GM18867 (cell line): ENCODE measurements at regions not wholly inside any gene's neighbourhood (a gene's known extent, or its start where the extent isn't known, plus 50 kb on each side); places are given as distances from the start of the nearest gene placed in this dataset.
"Not testable (repeated sequence)": the region's sequence is repeated elsewhere in the genome, so short reads cannot be mapped to it uniquely, and the experiment has no call there.

ENCODE experiments used
- ATAC-seq: cut with Tn5 transposase; IDR thresholded peaks from one replicate; pipeline ENCODE4 v1.9.1; 2021; ENCODE audit warnings: mild to moderate bottlenecking, moderate library complexity; ENCODE audit not compliant: unreplicated experiment

DNA sequence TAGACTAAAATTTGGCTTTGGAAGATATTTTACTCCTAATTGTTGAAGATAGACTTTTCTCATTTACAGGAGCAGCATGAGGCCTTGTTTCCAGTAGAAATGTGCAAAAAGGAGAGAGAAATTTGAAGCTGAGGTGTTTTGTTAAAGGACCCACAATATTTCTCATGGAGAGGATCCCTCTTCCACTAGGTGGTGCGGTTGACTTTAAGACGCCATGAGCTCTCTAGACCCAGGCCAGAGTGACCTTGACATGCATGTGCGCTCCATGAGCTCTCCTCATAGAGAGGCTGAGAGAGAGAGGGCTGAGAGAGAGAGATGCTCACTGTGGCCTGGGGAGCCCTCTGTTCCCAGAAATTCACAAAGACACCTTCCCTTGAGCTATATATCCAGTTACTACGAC, 861.2 kb upstream of the EYS start:
- no peak for ATAC-seq

DNA sequence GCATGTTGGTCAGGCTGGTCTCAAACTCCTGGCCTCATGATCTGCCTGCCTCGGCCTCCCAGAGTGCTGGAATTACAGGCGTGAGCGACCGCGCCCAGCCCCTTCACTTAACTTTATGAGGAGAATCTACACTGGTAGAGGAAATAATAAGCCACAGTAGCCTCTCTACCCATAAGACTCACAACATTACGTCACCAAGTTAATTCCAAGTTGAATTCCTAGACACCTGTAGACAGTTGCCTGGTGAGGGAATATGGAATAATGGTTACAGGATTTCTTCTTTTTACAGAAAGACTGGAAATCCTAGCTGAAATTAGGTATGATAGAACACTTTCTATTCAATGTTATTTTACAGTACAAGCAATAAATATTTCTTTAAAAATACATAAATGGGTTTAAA, 854.5 kb upstream of the EYS start:
- no peak for ATAC-seq

DNA sequence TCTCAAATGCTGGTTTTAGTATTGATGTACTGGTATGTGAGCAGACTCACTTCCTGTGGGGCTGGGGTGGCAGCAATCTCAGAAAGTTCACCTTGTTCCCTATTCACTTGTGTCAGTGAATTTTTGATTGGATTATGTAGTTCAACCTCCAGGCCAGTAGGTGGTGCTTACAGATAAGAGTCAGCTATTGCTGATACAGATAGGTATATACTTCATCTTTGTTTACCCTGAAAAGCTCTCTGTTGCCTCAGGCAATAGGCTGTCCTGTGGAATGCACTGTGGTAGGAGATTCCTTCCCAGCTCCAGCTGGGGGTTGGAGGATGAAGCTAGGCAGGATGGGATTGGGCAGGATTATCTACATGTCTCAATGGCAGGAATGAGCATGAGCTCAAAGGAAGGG, 851.2 kb upstream of the EYS start:
- ATAC-seq = no peak

DNA sequence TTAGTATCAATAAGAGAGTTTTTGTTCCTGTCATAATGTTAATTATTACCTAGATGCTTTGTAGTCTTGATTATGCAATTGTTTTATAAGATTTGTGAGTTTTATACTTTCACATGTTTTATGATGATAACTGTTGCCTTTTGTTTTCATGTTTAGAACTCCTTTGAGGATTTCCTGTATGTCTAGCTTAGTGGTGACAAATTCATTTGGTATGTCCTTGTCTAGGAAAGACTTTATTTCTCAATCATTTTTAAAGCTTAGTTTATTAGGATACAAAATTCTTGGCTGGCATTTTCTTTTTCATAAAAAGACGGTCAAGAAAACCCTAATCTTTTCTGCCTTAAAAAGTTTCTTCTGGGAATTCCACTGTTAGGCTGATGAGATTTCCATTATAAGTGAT, 849.9 kb upstream of the EYS start:
- no peak for ATAC-seq

DNA sequence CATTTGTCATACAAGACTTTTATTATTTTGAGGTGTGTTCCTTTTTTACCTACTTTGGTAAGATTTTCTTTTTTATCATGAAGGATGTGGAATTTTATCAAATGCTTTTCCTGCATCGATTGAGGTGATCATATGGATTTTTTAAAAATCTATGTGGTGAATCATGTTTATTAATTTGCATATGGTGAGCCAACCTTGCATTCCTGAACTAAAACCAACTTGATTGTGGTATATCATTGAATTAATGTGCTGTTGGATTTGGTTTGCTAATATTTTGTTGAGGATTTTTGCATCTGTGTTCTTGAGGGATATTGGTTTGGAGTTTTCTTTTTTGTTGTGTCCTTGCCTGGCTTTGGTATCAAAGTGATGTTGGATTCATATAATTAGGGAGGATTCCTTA, 848.1 kb upstream of the EYS start:
- ATAC-seq = no peak

DNA sequence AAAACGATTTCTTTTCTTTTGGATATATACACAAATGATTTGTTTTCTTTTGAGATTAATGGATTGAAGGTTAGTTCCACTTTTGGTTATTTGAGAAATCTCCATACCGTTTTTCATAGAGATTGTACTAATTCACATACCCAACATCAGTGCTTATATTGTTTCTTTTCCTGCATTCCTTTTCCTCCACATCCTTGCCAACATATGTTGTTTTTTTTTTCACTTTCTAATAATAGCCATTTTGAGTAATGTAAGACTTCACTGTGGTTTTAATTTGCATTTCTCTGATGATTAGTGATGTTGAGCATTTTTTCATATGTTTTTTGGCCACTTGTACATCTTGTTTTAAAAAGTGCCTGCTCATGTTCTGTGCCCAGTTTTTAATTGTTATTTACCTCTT, 846.4 kb upstream of the EYS start:
- no peak for ATAC-seq

DNA sequence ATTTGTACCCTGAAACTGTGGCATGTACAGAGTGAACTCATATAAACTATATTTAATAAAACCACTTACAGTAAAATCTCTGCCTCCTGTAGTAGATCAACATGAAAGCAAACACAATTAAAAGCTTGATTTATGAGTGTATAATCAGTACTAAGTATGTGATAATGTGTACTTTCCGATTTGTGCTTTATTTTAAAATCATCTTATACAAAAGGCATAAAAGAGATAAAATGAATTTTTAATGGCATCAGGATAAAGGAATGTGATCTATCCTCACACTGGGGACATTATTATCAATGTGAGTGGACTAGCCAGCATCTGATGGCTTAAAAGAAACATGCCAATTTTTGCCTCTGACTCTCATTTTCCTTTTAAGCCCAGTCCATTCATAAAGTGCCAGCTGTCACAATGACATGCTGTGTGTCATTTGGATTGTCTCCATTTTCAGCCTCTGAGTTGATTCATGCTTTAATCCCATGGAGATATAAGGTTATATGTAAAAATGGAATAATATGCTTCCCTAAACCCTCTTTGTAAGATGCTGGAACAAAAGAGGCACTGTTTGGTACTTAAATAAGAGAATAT, 831.6 kb upstream of the EYS start:
- ATAC-seq = no peak

DNA sequence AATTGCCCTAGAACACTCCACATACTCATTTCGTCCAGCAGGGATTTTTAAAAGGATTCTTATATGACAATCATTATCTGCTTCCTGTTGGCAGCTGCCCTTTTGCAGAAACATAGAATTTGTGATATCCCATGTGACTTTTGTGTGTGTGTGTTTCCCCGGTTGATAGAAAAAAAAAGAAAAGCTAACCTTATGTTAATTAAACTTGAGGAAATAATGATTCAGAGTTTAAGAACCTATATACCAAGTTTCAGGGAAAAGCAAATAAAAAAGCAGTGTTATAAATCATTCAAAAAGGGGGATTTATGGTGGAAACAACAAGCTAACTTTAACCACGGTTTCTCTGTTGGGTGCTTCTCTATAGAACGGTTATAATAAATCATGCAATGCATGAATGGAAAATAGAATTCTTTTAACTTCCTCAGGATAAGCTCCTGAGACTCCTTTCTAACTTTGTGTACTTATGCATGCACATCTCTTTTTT, 826.9 kb upstream of the EYS start:
- no peak for ATAC-seq

DNA sequence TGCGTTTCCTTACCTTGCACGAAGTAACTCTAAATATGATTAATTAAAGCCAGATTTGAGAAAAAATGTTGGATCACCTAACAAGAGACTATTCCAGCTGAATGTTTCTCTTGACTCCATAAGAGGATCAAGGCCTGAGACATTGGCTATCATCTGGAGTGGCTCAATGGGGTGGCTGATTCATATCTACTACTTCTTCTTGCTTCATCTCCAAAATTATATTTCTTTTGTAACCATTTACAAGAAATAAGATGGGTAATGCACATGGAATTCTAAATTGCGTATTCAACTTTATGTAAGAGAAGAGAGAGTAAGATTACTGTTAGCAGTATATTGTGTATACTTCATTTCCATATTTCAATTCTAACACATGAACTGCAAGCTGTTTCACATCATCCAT, 819.0 kb upstream of the EYS start:
- no peak for ATAC-seq

DNA sequence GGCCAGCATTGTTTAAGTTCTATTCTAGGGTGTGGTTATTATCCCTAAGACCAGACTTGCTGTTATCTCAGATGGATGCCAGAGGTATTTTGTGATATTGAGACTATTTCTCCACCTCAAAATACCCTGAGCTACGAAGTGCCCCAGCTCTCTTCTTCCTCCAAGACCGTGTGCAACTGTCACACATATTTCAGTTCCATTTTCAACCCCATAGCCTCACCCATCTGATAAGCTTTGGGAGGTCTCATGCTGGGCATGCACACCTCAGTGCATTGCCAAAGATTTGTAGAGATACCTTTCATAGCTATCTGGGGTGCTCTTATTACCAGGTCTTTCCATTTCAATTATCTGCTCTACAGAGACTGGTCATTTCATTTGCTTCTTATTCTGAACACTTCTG, 815.8 kb upstream of the EYS start:
- ATAC-seq = no peak

DNA sequence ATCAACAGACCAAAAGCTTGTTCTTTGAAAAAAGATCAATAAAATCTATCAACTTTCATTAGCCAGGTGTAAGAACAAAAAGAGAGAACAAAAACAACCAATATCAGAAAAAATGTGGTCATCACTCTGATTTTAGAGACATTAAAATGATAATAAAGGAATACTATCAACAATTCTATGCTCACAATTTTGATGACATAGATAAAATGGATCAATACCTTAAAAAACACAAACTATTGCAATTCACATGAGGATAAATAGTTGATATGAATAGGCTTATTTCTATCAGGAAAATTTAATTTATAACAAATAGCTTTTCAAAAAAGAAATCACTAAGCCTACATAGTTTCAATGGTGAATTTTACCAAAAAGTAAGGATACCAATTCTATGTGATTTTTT, 809.4 kb upstream of the EYS start:
- no peak for ATAC-seq

DNA sequence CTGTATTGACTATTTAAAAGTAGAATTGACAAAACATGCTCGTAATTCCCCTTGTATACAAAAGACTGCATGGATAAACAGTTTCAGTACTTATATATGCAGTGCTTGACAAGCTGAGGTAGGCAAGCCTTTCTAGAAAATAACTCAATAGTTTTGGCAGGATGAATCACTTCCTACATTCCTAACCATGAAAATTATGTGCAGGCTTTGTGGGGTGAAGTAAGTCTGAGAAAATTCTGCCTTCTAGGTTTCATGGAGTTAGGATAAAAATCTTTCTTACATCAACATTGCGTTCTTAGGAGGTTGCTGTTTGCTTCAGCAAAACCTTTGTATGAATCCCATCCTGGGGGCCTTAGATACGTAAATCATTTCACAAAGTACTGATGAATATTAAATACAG, 801.4 kb upstream of the EYS start:
- no peak for ATAC-seq

DNA sequence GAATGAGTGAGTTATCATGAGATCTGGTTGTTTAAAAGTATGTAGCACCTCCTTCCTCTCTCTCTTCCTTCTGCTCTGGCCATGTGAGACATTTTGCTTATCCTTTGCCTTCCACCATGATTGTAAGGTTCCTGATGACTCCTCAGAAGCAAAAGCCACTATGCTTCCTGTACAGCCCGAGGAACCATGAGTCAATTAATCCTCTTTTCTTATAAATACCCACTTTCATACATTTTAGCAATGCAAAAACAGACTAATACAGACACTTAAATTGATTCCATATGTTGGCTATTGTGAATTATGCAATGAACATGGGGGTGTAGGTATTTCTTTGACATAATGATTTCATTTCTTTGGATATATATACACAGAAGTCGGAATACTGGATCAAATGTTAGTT, 792.8 kb upstream of the EYS start:
- ATAC-seq = no peak

DNA sequence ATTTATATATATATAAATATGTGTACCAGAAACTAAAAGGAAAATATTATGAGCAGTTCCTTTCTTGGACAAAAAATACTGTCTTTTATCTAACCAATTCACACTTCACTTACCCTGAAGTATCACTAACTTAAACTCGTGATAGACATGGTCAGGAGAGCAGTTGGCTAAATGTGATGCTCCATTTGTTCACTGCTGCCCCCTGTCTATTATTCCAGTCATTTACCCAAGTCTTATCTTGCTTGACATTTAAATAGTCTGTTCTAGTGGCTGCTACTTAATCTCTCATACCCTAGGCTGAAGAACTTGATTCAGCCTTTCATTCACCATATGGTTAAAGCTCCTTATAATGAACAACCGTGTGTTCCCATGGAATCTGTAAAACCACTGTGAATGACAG, 789.6 kb upstream of the EYS start:
- ATAC-seq = no peak

DNA sequence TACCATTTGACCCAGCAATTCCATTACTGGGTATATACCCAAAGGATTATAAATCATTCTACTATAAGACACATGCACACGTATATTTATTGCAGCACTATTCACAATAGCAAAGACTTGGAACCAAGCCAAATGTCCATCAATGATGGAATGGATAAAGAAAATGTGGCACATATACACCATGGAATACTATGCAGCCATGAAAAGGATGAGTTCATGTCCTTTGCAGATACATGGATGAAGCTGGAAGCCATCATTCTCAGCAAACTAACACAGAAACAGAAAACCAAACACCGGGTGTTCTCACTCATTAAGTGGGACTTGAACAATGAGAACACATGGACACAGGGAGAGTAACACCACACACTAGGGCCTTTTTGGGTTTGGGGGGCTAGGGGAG, 787.6 kb upstream of the EYS start:
- not testable (repeated sequence) for ATAC-seq

DNA sequence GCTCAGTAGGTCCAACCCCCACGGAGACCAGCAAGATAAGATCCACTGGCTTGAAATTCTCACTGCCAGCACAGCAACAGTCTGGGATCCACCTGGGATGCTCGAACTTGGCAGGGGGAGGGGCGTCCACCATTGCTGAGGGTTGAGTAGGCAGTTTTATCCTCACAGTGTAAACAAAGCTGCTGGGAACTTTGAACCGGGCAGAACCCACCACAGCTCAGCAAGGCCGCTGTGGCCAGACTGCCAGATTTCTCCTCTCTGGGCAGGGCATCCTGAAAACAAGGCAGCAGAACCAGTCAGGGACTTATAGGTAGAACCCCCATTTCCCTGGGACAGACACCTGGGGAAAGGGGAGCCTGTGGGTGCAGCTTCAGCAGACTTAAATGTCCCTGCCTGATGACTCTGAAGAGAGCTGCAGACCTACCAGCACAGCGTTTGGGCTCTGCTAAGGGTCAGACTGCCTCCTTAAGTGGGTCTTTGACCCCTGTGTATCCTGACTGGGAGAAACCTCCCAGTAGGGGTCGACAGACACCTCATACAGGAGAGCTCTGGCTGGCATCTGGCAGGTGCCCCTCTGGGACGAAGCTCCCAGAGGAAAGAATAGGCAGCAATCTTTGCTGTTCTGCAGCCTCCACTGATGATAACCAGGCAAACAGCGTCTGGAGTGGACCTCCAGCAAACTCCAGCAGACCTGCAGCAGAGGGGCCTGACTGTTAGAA, 782.4 kb upstream of the EYS start:
- ATAC-seq = no peak

DNA sequence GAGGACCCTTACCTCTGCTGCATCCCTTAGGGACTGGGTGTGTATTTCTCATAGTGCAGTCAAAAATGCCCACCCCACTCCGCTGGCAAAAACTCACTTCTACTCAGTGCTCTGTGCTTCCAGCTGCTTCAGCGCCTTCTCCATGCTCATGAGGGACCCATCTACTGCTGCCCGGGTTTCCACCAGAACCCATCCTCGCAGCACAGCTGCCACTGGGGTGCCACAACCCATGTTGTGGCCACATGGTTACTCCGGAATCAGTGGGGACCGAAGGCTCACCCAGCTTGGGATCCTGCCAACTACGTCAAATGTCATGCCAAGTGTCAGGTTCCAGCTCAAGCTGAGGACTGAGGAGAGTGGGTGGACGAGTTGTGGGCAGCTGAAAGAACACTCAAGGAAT, 774.2 kb upstream of the EYS start:
- ATAC-seq = no peak

DNA sequence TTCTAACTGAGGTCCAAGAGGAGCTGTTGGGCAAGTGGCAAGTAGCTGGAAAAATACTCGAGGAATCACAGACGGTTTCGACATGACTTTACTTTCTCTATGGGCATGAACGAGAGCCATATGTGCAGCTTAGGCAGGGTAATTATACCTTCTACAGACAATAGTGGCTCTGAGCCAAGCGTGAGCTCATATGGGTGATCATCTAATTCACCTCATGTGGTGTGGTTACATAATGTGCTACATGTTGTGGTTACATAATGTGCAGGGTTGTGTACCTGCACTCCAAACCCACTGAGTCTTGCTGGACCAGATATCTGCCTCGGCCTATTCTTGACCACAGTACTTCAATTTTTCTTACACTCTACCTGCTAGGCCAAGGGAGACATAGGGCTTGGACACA, 771.7 kb upstream of the EYS start:
- ATAC-seq = no peak

DNA sequence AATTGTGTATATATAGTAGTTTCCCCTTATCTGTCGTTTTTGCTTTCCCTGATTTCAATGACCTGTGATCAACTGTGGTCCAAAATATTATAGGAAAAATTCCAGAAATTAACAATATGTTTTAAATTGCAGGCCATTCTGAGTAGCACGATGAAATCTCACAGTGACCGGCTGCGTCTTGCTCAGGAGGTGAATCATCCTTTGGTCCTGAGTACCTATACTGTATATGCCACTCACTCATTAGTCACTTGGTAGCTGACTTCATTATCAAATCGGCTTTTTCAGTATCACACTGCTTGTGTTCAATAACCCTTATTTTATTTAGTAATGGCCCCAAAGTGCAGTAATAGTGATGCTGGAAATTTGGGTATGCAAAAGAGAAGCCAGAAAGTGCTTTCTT, 728.3 kb upstream of the EYS start:
- ATAC-seq = no peak

DNA sequence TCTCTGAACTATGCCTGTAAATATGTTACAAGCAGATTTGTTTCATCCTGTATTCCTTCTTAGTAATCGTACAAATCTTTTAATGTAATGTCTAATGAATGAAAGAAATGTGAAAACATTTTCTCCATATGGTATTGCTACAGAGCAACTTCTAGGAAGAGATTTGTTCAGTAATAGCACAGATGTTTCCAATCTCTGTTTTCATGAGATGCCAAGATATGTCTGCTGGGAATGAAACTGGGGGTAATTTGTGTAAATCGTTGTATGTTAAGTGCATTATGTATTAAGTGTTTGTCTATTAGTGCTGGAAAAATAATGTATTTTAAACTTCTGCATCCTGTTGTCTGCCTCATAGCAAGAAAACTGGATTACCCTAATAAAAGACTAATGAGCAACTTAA, 722.2 kb upstream of the EYS start:
- no peak for ATAC-seq

DNA sequence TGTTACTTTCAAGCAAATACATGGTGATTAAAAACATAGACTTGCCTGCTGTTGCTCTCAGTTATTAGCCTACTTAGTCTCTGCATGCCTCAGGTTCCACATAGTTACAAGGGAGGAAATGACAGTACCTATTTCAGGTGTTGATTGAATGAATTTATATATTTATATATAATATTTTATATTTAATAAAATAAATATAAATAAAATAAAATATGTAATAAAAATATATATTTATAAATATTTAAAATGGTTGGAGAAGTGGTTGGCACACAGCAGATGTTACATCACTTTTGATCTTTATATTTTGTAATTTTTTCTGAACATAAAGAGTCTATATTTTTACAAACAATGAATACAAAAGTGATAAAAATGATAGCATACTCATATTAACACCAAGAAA, 716.0 kb upstream of the EYS start:
- ATAC-seq = no peak

DNA sequence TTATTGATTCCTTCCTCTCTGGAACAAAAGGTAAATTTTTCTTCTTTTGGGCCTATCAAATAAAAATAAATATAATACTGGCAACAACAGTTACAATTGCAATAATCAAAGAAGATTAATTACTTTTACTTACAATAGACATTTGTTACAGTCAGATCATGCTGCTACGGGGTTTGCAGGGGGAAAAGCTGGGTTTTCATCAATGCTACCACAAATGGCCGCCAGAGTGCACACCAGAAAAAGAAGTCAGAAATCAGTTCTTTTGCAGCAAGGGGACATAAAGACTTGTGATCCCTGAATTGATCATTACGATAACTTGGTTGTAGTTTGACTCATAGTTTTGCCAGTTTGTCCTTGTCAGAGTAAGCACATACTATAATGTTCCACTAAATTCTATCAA, 714.5 kb upstream of the EYS start:
- no peak for ATAC-seq

DNA sequence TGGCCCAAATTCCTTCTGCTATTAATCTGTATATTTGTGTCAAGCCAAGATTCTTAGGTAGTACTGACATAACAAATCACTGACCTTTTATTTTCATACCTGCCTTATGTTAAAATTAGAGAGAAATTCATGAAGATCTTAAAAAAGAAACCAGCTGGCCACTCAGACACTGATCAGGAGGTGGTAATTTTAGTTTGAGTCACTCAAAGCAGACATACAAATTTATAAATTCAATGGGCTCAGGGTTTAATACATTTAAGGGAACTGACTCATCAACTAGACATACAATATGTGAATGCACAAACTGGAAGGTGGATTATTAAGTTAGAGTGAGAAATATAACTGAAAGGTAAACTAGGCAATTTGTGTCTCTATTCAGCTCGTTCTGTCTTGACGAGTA, 711.9 kb upstream of the EYS start:
- no peak for ATAC-seq
